ENCODE measurements at regions not wholly inside any gene's neighbourhood (a gene's known extent, or its start where the extent isn't known, plus 50 kb on each side); places are given as distances from the start of the nearest gene placed in this dataset.

GRCh38 chr16:27701381-27701780 is 151.4 kb downstream of the KATNIP start:
- no peak for DNase-seq (ENCODE audit: low read depth)
- no peak overlapping the region for H3K4me3 ChIP-seq (ENCODE audit: low read depth, low read length)
- ChIA-PET CTCF (interaction anchor here (4.4 kb wide), 1 partner anchor 10 kb away, joined by 22 read pairs; no protein-coding TSS in a partner anchor), POLR2A (no interaction called here)
- peaks cover 4% of the 10 kb centered on the region for H3K36me3 ChIP-seq (ENCODE audit: control insufficient read depth, insufficient read depth, low read length)
- TF ChIP-seq, protein P1, sequence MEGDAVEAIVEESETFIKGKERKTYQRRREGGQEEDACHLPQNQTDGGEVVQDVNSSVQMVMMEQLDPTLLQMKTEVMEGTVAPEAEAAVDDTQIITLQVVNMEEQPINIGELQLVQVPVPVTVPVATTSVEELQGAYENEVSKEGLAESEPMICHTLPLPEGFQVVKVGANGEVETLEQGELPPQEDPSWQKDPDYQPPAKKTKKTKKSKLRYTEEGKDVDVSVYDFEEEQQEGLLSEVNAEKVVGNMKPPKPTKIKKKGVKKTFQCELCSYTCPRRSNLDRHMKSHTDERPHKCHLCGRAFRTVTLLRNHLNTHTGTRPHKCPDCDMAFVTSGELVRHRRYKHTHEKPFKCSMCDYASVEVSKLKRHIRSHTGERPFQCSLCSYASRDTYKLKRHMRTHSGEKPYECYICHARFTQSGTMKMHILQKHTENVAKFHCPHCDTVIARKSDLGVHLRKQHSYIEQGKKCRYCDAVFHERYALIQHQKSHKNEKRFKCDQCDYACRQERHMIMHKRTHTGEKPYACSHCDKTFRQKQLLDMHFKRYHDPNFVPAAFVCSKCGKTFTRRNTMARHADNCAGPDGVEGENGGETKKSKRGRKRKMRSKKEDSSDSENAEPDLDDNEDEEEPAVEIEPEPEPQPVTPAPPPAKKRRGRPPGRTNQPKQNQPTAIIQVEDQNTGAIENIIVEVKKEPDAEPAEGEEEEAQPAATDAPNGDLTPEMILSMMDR (IDR thresholded peaks at IDR 0.05; ENCODE audit: insufficient read depth, low read depth, low read length), result no peak
- no peaks in the 10 kb centered on the region for H3K27me3 ChIP-seq (ENCODE audit: control insufficient read depth, insufficient read depth, low read length)

- ChIA-PET POLR2A (interaction anchor here (0.6 kb wide), 1 partner anchor 232 kb away, joined by 9 read pairs; no protein-coding TSS in a partner anchor), CTCF (interaction anchor here (1.2 kb wide), 1 partner anchor 13 kb away, joined by 3 read pairs; no protein-coding TSS in a partner anchor)
- TF ChIP-seq, protein P1 (IDR thresholded peaks at IDR 0.05; ENCODE audit: insufficient read depth, low read depth, low read length), result no peak
- H3K27me3 ChIP-seq (ENCODE audit: control insufficient read depth, insufficient read depth, low read length), result no peaks in the 10 kb centered on the region
- H3K36me3 ChIP-seq (ENCODE audit: control insufficient read depth, insufficient read depth, low read length), result peaks cover 4% of the 10 kb centered on the region
- DNase-seq (ENCODE audit: low read depth), result no peak
- H3K4me3 ChIP-seq (ENCODE audit: low read depth, low read length), result no peak overlapping the region
These were observed 153.2 kb downstream of the KATNIP start for GRCh38 chr16:27703121-27703520.

DNA sequence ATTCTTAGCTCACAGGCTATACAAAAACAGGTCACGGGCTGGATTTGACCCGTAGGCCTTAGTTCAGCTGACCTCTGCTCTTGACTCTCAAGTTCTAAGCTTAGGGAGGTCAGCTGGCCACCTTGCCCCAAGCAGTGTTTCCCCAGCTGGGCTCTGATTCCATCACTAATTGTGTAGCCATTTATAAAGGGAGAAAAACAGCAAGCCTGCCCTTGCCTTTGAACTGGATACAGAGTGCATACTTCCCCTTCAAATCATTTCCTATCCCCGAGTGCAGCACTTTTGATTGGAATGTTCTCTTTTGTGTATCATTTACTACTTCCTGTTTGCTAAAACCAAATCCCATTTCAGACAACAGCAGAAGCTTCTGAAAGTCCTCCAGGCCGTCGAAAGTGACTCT is 153.6 kb downstream of the KATNIP start:
- CTCF ChIA-PET, result interaction anchor here (0.8 to 1.2 kb wide), 2 partner anchors 13 to 16 kb away, joined by 3 read pairs; no protein-coding TSS in a partner anchor
- Histone ChIP-seq H3K27me3 (ENCODE audit: control insufficient read depth, insufficient read depth, low read length) (no peaks in the 10 kb centered on the region), H3K36me3 (ENCODE audit: control insufficient read depth, insufficient read depth, low read length) (peaks cover 4% of the 10 kb centered on the region), H3K4me3 (ENCODE audit: low read depth, low read length) (no peak overlapping the region)
- POLR2A ChIA-PET, result no interaction called here
- DNase-seq (ENCODE audit: low read depth), result no peak
- TF ChIP-seq, protein P1 (IDR thresholded peaks at IDR 0.05; ENCODE audit: insufficient read depth, low read depth, low read length), result no peak

DNA sequence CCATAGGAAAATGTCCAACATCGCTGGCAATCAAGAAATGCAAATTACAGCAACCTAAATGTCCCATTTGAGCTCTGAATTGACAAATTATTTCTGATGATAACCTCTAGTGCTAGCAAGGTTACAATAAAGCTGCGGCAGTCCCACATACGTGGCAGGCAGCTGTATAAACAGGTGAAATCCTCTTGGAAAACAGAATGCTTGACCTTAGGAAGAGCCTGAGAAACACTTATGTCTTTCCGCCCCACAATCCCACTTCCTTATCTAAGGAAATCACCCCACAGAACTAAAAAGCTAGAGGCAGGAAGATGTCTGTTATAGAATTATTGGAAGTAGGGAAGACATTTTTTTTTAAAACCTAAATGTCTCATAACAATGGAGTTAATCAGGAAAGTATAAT is 154.3 kb downstream of the KATNIP start:
- POLR2A ChIA-PET, result no interaction called here
- TF ChIP-seq, protein P1 (IDR thresholded peaks at IDR 0.05; ENCODE audit: insufficient read depth, low read depth, low read length), result no peak

GRCh38 chr16:27706156-27706865 is 156.4 kb downstream of the KATNIP start:
- CTCF ChIA-PET, result interaction anchor here (0.8 kb wide), 1 partner anchor 66 kb away, joined by 3 read pairs; no protein-coding TSS in a partner anchor
- H3K36me3 ChIP-seq (ENCODE audit: control insufficient read depth, insufficient read depth, low read length), result no peaks in the 10 kb centered on the region
- no peak overlapping the region for H3K4me3 ChIP-seq (ENCODE audit: low read depth, low read length)
- POLR2A ChIA-PET, result no interaction called here
- H3K27me3 ChIP-seq (ENCODE audit: control insufficient read depth, insufficient read depth, low read length), result no peaks in the 10 kb centered on the region
- TF ChIP-seq, protein P1 (IDR thresholded peaks at IDR 0.05; ENCODE audit: insufficient read depth, low read depth, low read length), result no peak
- no peak for DNase-seq (ENCODE audit: low read depth)

More for the DNA sequence above, 154.3 kb downstream of the KATNIP start:
- CTCF ChIA-PET, result interaction anchor here (0.8 to 1.2 kb wide), 3 partner anchors 9 to 18 kb away, joined by 3 read pairs; no protein-coding TSS in a partner anchor
- H3K4me3 ChIP-seq (ENCODE audit: low read depth, low read length), result no peak overlapping the region
- H3K27me3 ChIP-seq (ENCODE audit: control insufficient read depth, insufficient read depth, low read length), result no peaks in the 10 kb centered on the region
- H3K36me3 ChIP-seq (ENCODE audit: control insufficient read depth, insufficient read depth, low read length), result peaks cover 4% of the 10 kb centered on the region
- no peak for DNase-seq (ENCODE audit: low read depth)
